ENCODE measurements at regions not wholly inside any gene's neighbourhood (a gene's known extent, or its start where the extent isn't known, plus 50 kb on each side); places are given as distances from the start of the nearest gene placed in this dataset.

DNA sequence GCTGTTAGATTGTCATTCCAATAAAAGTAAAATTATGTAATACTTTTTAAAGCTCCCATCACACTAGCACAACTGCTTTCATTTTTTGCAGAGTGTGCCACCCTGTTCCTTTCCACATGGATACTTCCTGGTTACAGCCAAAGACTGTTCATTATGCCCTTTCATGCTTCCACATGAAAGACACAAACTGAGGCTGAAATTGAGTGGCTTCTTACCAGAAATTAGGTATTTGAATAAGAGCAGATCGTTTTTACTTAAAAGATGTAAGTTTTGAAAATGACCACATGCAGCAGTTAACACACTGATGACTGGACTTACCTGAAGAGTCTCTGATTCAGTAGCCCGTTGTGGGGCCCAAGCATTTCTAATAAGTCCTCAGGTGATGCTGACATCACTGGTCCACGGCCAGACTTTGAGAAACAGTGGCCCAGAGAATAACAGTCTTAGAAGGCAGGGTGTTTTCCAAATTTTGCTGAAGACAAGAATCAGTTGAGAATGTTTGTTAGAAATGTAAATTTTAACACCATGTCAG is 187.6 kb upstream of the DMRT1 start:
- no peak for TF ChIP-seq CTCF (IDR thresholded peaks at IDR 0.05; ENCODE audit: low read depth, low read length)
- no peak for DNase-seq (ENCODE audit: low read depth, low spot score)
- Histone ChIP-seq H3K9me3 (ENCODE audit: control insufficient read depth, insufficient read depth, low read length) (no peaks in the 10 kb centered on the region), H3K27me3 (ENCODE audit: control insufficient read depth, insufficient read depth, low read length) (no peaks in the 10 kb centered on the region), H3K4me3 (ENCODE audit: low read depth, low read length) (no peak overlapping the region), H3K27ac (ENCODE audit: low read depth, low read length) (no peak overlapping the region)
- POLR2A ChIA-PET: no interaction called here
- CTCF ChIA-PET: no interaction called here

DNA sequence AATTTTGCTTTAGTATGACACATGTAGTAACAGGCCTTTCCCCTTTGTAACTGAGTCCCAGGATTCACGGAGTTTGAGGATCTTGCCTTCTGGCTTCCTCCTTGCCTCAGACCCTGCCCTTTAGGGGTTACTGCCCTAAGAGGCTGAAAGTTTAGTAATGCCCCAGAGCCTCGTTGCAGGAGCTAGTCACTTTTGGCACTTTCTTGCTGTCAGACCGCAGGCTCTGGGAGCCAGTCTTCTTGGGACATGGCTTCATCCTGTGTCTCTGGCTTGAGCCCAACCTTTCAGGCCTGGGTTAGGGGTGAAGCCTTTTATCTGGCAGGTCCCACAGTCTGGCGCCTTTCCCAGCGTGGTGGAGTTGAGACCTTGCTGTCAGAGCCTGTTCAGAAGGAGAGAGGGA is 185.6 kb upstream of the DMRT1 start:
- no peak overlapping the region for H3K27ac ChIP-seq (ENCODE audit: low read depth, low read length)
- CTCF ChIA-PET: no interaction called here
- no peaks in the 10 kb centered on the region for H3K9me3 ChIP-seq (ENCODE audit: control insufficient read depth, insufficient read depth, low read length)
- TF ChIP-seq CTCF (IDR thresholded peaks at IDR 0.05; ENCODE audit: low read depth, low read length): no peak
- POLR2A ChIA-PET: no interaction called here
- no peak for DNase-seq (ENCODE audit: low read depth, low spot score)
- H3K27me3 ChIP-seq (ENCODE audit: control insufficient read depth, insufficient read depth, low read length): no peaks in the 10 kb centered on the region
- H3K4me3 ChIP-seq (ENCODE audit: low read depth, low read length): no peak overlapping the region

DNA sequence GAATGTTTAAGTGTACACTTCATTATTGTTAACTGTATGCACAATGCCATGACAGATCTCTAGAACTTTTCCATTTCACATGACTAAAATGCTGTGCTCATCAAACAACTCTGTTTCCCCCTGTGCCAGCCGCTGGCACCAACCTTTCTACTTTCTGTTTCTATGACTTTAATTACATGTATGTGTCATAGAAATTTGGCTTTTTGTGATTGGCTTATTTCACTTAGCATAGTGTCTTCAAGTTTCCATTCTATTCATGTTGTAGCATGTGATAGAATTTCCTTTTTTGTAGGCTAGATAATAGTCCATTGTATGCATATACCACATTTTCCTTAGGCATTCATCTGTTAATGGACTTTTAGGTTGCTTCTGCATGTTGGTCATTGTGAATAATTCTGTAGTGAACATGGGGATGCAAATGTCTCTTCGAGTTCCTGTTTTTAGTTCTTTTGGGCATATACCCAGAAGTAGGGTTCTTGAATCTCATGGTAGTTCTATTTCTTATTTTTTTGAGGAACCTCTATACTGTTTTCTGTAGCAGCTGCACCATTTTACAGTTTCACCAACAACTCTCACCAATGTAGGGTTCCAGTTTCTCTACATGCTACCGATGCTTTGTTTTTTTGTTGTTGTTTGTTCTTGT is 184.4 kb upstream of the DMRT1 start:
- POLR2A ChIA-PET: no interaction called here
- no peak overlapping the region for H3K27ac ChIP-seq (ENCODE audit: low read depth, low read length)
- no peak for TF ChIP-seq CTCF (IDR thresholded peaks at IDR 0.05; ENCODE audit: low read depth, low read length)
- CTCF ChIA-PET: no interaction called here
- no peaks in the 10 kb centered on the region for H3K27me3 ChIP-seq (ENCODE audit: control insufficient read depth, insufficient read depth, low read length)
- H3K4me3 ChIP-seq (ENCODE audit: low read depth, low read length): no peak overlapping the region
- no peak for DNase-seq (ENCODE audit: low read depth, low spot score)
- no peaks in the 10 kb centered on the region for H3K9me3 ChIP-seq (ENCODE audit: control insufficient read depth, insufficient read depth, low read length)

- ChIA-PET CTCF (no interaction called here), POLR2A (no interaction called here)
- TF ChIP-seq CTCF (IDR thresholded peaks at IDR 0.05; ENCODE audit: low read depth, low read length): no peak
- Histone ChIP-seq H3K27ac (ENCODE audit: low read depth, low read length) (no peak overlapping the region), H3K9me3 (ENCODE audit: control insufficient read depth, insufficient read depth, low read length) (no peaks in the 10 kb centered on the region), H3K4me3 (ENCODE audit: low read depth, low read length) (no peak overlapping the region), H3K27me3 (ENCODE audit: control insufficient read depth, insufficient read depth, low read length) (no peaks in the 10 kb centered on the region)
- no peak for DNase-seq (ENCODE audit: low read depth, low spot score)
These were observed 182.2 kb upstream of the DMRT1 start for GRCh38 chr9:659286-659685.

DNA sequence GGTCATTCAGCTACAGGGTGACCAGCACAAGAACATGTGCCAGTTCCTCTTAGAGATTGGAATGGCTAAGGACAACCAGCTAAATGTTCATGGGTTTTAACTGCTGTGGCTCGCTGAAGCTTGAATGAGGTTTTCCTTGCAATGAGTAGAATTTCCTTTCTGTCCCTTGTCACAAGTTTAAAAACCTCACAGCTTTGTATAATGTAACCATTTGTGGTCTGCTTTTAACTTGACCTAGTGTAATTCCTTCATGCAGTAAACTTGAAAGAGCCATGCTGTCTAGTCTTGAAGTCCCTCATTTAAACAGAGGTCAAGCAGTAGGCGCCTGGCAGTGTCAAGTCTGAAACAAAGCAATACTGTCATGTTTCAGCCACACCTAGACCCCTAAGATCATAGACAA is 181.3 kb upstream of the DMRT1 start:
- ChIA-PET CTCF (no interaction called here), POLR2A (no interaction called here)
- Histone ChIP-seq H3K9me3 (ENCODE audit: control insufficient read depth, insufficient read depth, low read length) (no peaks in the 10 kb centered on the region), H3K27me3 (ENCODE audit: control insufficient read depth, insufficient read depth, low read length) (no peaks in the 10 kb centered on the region), H3K4me3 (ENCODE audit: low read depth, low read length) (no peak overlapping the region), H3K27ac (ENCODE audit: low read depth, low read length) (no peak overlapping the region)
- TF ChIP-seq CTCF (IDR thresholded peaks at IDR 0.05; ENCODE audit: low read depth, low read length): no peak
- DNase-seq (ENCODE audit: low read depth, low spot score): no peak

Data from AG04450 (cell line).